SK-N-SH (cell line): ENCODE measurements at regions not wholly inside any gene's neighbourhood (a gene's known extent, or its start where the extent isn't known, plus 50 kb on each side); places are given as distances from the start of the nearest gene placed in this dataset.

Experiments
- CTCF ChIA-PET: fragments of 300-600, 350-600 bp; formaldehyde crosslinking; extraction: SDS; loops from one replicate; lab custom pipeline; 2021; lab: Yijun Ruan, JAX
- POLR2A ChIA-PET: fragments of 350-600 bp; sonication (Branson Sonifier 250); formaldehyde crosslinking; extraction: SDS; loops from one replicate; lab custom pipeline; 2020; ENCODE audit warnings: antibody characterized with exemption, inconsistent platforms; lab: Yijun Ruan, JAX
- DNase-seq: peaks from one replicate; pipeline ENCODE4 v3.0.0; 2012
- H2AFZ ChIP-seq: fragments of 200-600 bp; sonication (generic); 2 replicates; pipeline ENCODE4 v1.8.1; 2016; ENCODE audit warnings: antibody characterized with exemption, mild to moderate bottlenecking, low read depth
- H3F3A ChIP-seq: fragments of 200-600 bp; sonication (generic); replicated peaks from 2 replicates; pipeline ENCODE3; 2016; ENCODE audit warnings: antibody characterized with exemption, mild to moderate bottlenecking; ENCODE audit not compliant: insufficient read depth
- H3K27ac ChIP-seq, 2 experiments: fragments of 200-500 bp in 1 of 2; fragments of 200-600 bp in 1 of 2; sonication (Bioruptor generic) in 1 of 2; sonication (generic), shearing (Covaris generic) in 1 of 2; 2 replicates each; pipeline versions ENCODE4 v1.5.1 to v1.6.1; 2014 to 2016; ENCODE audit warnings: low read depth in 2 of 2, inconsistent platforms in 1 of 2, low read length in 1 of 2, mild to moderate bottlenecking in 1 of 2, mixed read lengths in 1 of 2
- H3K27me3 ChIP-seq: fragments of 200-600 bp; sonication (generic), shearing (Covaris generic); 2 replicates; pipeline ENCODE4 v1.6.1; 2016; ENCODE audit warnings: mixed run types; ENCODE audit not compliant: insufficient read depth
- H3K36me3 ChIP-seq, 2 experiments: fragments of 200-500 bp in 1 of 2; fragments of 200-600 bp in 1 of 2; sonication (Bioruptor generic) in 1 of 2; sonication (generic) in 1 of 2; replicated peaks in 1 of 2; 2 replicates each; pipeline versions ENCODE3 to v1.5.1; 2014 to 2016; ENCODE audit warnings: low read length in 1 of 2, mild to moderate bottlenecking in 1 of 2; ENCODE audit not compliant: insufficient read depth in 2 of 2, control insufficient read depth in 1 of 2
- H3K4me1 ChIP-seq, 2 experiments: fragments of 200-500 bp in 1 of 2; fragments of 200-600 bp in 1 of 2; sonication (Bioruptor generic) in 1 of 2; sonication (generic), shearing (Covaris generic) in 1 of 2; 2 replicates each; pipeline versions ENCODE4 v1.5.1 to v1.6.1; 2014 to 2016; ENCODE audit warnings: low read depth in 1 of 2, low read length in 1 of 2, mixed run types in 1 of 2; ENCODE audit not compliant: insufficient read depth in 2 of 2, control insufficient read depth in 1 of 2
- H3K4me2 ChIP-seq: fragments of 200-600 bp; sonication (generic), shearing (Covaris generic); 2 replicates; pipeline ENCODE4 v1.6.1; 2017; ENCODE audit warnings: mixed run types
- H3K4me3 ChIP-seq, 2 experiments: fragments of 200-500 bp in 1 of 2; fragments of 200-600 bp in 1 of 2; sonication (Bioruptor generic) in 1 of 2; sonication (generic), shearing (Covaris generic) in 1 of 2; 2 replicates each; pipeline versions ENCODE4 v1.5.1 to v1.8.1; 2014 to 2016; ENCODE audit warnings: low read depth in 2 of 2, inconsistent platforms in 1 of 2, low read length in 1 of 2, mild to moderate bottlenecking in 1 of 2, mixed read lengths in 1 of 2, moderate library complexity in 1 of 2
- H3K79me2 ChIP-seq: fragments of 200-600 bp; sonication (generic); 2 replicates; pipeline ENCODE4 v1.8.1; 2017; ENCODE audit warnings: mild to moderate bottlenecking; ENCODE audit not compliant: insufficient read depth
- H3K9ac ChIP-seq: fragments of 200-600 bp; sonication (generic); 2 replicates; pipeline ENCODE4 v1.6.1; 2017; ENCODE audit warnings: mixed run types
- H3K9me2 ChIP-seq: fragments of 200-600 bp; sonication (generic); 2 replicates; pipeline ENCODE4 v1.6.1; 2017; ENCODE audit warnings: mixed run types
- H3K9me3 ChIP-seq: fragments of 200-600 bp; sonication (generic); 2 replicates; pipeline ENCODE4 v1.6.1; 2017; ENCODE audit warnings: mixed run types, mild to moderate bottlenecking, moderate library complexity
- H4K20me1 ChIP-seq: fragments of 200-600 bp; sonication (generic); 2 replicates; pipeline ENCODE4 v1.6.1; 2017; ENCODE audit warnings: mild to moderate bottlenecking, mixed run types; ENCODE audit not compliant: insufficient read depth
- CHD2 ChIP-seq: fragments of 150-350 bp; IDR thresholded peaks from 2 replicates; pipeline ENCODE4 v1.6.1; 2018; ENCODE audit warnings: low read length; ENCODE audit not compliant: partially characterized antibody
- ELF1 ChIP-seq: IDR thresholded peaks from 2 replicates; pipeline ENCODE4 v1.4.0; 2012
- EZH2phosphoT487 ChIP-seq: fragments of 200-600 bp; sonication (generic); IDR thresholded peaks from 2 replicates; pipeline ENCODE4 v1.6.1; 2017; ENCODE audit warnings: low read depth, mixed run types, mild to moderate bottlenecking, antibody characterized with exemption, moderate library complexity, borderline replicate concordance
- FOXJ3 ChIP-seq: sonication (generic); formaldehyde crosslinking; IDR thresholded peaks from 2 replicates; pipeline ENCODE4 v1.5.1; 2020; ENCODE audit warnings: mild to moderate bottlenecking, missing genetic modification reagents
- FOXM1 ChIP-seq: IDR thresholded peaks from 2 replicates; pipeline ENCODE4 v1.4.0; 2012; ENCODE audit warnings: low read depth, mild to moderate bottlenecking
- GABPA ChIP-seq: IDR thresholded peaks from 2 replicates; pipeline ENCODE4 v1.4.0; 2012; ENCODE audit warnings: low read depth, mild to moderate bottlenecking
- GATA2 ChIP-seq: sonication (generic); formaldehyde crosslinking; IDR thresholded peaks from 2 replicates; pipeline ENCODE4 v1.5.0; 2020; ENCODE audit warnings: mild to moderate bottlenecking, missing genetic modification reagents
- MAX ChIP-seq: IDR thresholded peaks from 2 replicates; pipeline ENCODE4 v1.4.0; 2012; ENCODE audit warnings: low read depth
- REST ChIP-seq: IDR thresholded peaks from 2 replicates; pipeline ENCODE4 v1.6.1; 2012; ENCODE audit warnings: mild to moderate bottlenecking, low read depth, low read length, moderate library complexity
- SMC3 ChIP-seq: IDR thresholded peaks from 2 replicates; pipeline ENCODE4 v1.6.1; 2012; ENCODE audit warnings: low read depth, low read length, improper control_type of control experiment
- TAF1 ChIP-seq: IDR thresholded peaks from 2 replicates; pipeline ENCODE4 v1.6.1; 2012; ENCODE audit warnings: low read depth, mild to moderate bottlenecking, low read length, moderate library complexity, borderline replicate concordance
- YY1 ChIP-seq: IDR thresholded peaks from 2 replicates; pipeline ENCODE4 v1.4.0; 2012; ENCODE audit warnings: low read depth, mild to moderate bottlenecking
- ZBTB33 ChIP-seq: IDR thresholded peaks from 2 replicates; pipeline ENCODE4 v1.4.0; 2012; ENCODE audit warnings: low read depth, borderline replicate concordance
- WGBS: methylation state at CpG from one replicate; pipeline ENCODE4 v1.1.6; 2017; ENCODE audit warnings: low lambda C conversion rate; 5-methylcytosine and 5-hydroxymethylcytosine counted together

GRCh38 chr3:6444888-6445658 is 415.8 kb upstream of the GRM7 start:
- Histone ChIP-seq H3K4me1 (no peaks in the 10 kb centered on the region), H3K9ac (no peak overlapping the region), H3K36me3 (no peaks in the 10 kb centered on the region), H2AFZ (no peak overlapping the region), H4K20me1 (no peaks in the 10 kb centered on the region), H3F3A (no peaks in the 10 kb centered on the region), H3K27me3 (no peaks in the 10 kb centered on the region), H3K9me2 (no peaks in the 10 kb centered on the region), H3K4me3 (no peak overlapping the region), H3K9me3 (0 out of 2 replicates have a peak, but pooled peaks cover 6% of the 10 kb centered on the region), H3K79me2 (no peaks in the 10 kb centered on the region), H3K27ac (no peak overlapping the region), H3K4me2 (no peak overlapping the region)
- no peak for DNase-seq
- WGBS: 8% methylated on average over 1 of the region's 1 CpG
- no peak for TF ChIP-seq ELF1
- TF ChIP-seq MAX: no peak
- TF ChIP-seq REST: no peak
- no peak for TF ChIP-seq FOXJ3 (CRISPR knock-in tag)
- TF ChIP-seq FOXM1: no peak
- TF ChIP-seq YY1: no peak
- no peak for TF ChIP-seq GATA2 (CRISPR knock-in tag)
- no peak for TF ChIP-seq CHD2
- TF ChIP-seq SMC3: no peak
- TF ChIP-seq EZH2phosphoT487: no peak
- no peak for TF ChIP-seq ZBTB33
- no peak for TF ChIP-seq TAF1
- no peak for TF ChIP-seq GABPA
- POLR2A ChIA-PET: no interaction called here
- CTCF ChIA-PET: interaction anchor here (0.7 kb wide), 1 partner anchor 9 kb away, joined by 3 read pairs; no protein-coding TSS in a partner anchor
